HG02973 (cell line): ENCODE measurements at regions not wholly inside any gene's neighbourhood (a gene's known extent, or its start where the extent isn't known, plus 50 kb on each side); places are given as distances from the start of the nearest gene placed in this dataset.
A peak's percentile ranks its signal among the peaks of the same experiment; 100 is the strongest.
"Not testable (repeated sequence)": the region's sequence is repeated elsewhere in the genome, so short reads cannot be mapped to it uniquely, and the experiment has no call there.

Experiments
- ATAC-seq: cut with Tn5 transposase; IDR thresholded peaks from one replicate; pipeline ENCODE4 v1.9.1; 2021; ENCODE audit warnings: moderate library complexity; ENCODE audit not compliant: unreplicated experiment

DNA sequence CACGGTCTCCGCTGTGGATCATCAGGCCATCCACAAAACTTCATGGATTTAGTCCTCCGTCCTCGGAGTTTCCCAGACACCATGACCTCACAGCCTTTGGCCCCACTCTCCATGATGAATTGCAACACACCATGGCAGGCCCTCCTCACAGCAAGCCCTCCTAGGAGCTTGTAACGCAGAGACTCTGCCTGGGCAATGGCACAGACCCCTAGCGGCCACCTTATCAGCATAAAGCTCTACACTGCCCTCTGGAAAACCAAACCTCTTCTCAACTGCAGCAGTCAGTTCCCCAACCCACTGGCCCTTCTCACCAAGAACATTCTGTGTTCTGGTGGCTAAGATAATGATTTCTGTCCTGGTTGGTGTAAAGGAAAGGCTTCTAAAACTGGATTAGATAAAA is 238.4 kb upstream of the USP15 start:
- no peak for ATAC-seq

GRCh38 chr12:62028536-62028935 is 231.7 kb upstream of the USP15 start:
- no peak for ATAC-seq

GRCh38 chr12:62032870-62033269 is 227.3 kb upstream of the USP15 start:
- ATAC-seq = no peak

DNA sequence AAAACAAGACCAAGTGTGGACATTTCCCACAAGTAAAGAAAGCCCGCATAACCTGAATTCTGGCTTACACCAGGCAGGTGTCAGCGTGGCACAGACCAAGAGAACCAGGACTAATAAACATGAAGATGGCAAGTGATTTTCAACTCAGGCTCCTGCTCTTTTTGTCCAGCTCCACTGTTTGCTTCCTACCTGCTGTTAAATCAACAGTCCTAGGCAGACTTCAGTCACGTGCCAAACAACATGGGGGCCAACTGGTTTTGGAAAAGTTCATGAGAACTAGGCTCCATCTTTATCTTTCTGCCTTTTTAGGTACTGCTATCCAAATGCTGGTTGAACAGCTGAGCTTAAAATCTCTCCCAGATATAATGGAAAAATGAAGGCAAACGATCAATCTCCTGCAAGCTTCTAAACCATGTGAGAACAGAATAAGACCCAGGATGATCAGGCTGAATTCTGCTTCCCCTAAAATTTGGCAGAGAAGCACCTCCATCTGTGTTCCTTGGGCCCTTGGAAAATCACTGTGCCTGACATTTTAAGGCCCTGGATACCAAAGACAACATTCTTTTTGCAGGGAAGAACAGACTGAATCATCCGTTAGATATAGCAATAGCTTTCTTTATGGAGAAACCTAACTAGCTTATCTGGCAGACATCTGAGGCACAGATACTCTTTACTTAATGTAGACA is 215.6 kb upstream of the USP15 start:
- no peak for ATAC-seq

GRCh38 chr12:62045211-62045610 is 215.0 kb upstream of the USP15 start:
- ATAC-seq = no peak

DNA sequence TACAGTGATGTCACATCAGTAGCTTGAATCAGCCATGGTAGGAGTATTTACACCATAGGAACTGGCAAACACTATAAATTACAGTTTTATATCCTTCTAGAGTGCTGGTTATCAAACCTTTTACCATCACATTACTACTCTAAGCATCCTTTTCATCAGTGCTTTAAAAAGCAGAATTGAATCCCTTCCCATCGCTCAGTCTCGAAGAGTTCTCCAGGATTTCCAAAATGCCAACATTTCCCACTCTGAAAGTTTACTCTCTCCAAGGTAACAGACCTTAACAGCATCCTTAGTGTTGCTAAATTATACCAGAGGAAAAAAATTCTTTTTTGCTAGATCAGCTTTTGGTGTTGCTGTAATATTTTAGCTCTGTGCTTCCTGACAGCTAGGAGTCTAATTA is 209.4 kb upstream of the USP15 start:
- ATAC-seq = no peak

DNA sequence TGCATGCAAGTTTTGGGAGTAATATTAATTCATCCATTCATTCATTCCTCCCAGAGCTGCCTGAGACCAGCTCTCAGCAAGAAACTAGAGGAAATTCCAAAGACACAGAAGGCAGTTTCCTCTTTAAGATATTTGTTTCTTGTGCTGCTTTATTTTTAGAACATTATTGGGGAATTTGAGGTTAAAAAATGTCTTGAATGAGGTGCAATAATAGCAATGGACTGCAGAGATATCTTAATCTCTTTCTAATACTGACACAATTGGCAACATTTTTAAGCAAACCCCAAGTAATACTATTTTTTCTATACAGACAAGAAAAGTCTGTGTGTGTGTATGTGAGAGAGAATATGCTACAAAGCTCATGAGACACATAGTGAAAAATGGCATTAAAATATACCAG is 190.2 kb upstream of the USP15 start:
- no peak for ATAC-seq

GRCh38 chr12:62073236-62073635 is 187.0 kb upstream of the USP15 start:
- not testable (repeated sequence) for ATAC-seq

DNA sequence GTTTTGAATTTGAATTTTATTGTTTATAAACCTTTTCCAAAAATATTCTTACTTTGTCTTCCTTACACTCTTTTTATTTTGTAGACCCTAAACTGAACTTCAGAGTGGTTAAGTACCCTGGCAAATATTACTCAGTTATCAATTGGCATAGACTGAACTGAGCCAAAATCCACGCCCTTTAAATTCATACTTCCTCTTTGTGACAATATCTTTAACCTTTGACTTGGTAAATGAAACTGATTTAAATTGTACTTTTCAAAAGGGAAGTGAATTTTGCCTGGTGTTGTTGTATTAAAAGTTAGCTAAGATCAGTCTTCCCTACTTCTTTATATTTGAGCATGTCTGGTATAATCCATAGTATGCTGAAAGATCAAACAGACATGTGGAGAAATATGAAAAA is 184.3 kb upstream of the USP15 start:
- no peak for ATAC-seq

GRCh38 chr12:62078020-62078419 is 182.2 kb upstream of the USP15 start:
- ATAC-seq = no peak

DNA sequence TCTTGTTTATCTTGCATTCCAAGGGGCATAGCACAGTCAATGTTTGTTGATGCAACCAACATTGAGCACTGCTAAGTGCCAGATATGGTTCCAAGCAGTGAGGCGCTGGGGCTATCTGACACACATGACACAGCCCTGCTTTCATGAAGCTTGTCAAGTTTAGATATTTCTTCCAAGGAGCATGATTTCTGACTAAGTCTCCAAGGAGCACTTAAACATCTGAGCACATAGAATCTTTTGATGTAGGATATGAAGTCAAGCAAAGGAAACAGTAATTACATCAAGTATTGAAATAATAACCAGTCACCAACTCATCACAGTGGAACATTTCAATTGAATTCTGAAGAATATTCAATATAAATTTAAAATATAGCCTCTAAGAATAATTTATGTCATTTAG is 177.8 kb upstream of the USP15 start:
- no peak for ATAC-seq

GRCh38 chr12:62098132-62098531 is 162.1 kb upstream of the USP15 start:
- no peak for ATAC-seq

DNA sequence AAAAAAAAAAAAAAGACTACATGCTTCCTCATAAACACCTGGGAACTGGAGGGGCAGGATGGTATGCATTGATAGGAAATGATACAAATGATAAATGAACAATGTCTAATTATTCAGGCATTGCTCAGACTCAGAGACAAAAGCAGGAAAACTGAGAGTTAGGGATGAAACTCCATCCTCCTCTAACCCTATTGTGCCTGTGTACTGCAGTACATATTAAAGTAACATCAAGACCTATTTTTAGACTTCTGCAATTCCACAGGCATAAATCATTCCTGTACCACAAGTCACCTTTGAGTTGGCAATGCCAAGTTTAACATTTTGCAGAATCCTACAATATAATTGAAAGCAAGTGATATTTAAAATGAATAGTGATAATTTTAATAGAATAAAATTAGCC is 156.5 kb upstream of the USP15 start:
- no peak for ATAC-seq

- no peak for ATAC-seq
Measured at GRCh38 chr12:62106547-62107185, 153.5 kb upstream of the USP15 start.

DNA sequence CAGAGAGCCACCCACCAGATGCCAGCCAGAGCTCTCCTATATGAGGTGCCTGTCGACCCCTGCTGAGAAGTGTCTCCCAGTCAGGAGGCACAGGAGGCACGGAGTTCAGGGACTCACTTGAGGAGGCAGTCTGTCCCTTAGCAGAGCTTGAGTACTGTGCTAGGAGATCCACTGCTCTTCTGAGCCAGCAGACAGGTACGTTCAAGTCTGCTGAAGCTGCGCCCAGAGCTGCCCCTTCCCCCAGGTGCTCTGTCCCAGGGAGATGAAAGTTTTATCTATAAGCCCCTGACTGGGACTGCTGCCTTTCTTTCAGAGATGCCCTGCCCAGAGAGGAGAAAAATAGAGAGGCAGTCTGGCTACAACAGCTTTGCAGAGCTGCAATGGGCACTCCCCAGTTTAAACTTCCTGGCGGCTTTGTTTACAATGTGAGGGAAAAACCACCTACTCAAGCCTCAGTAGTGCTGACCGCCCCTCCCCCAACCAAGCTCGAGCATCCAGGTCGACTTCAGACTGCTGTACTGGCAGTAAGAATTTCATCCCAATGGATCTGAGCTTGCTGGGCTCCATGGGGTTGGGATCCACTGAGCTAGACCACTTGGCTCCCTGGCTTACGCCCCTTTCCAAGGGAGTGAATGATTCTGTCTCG is 146.7 kb upstream of the USP15 start:
- no peak for ATAC-seq

GRCh38 chr12:62116986-62117385 is 143.2 kb upstream of the USP15 start:
- ATAC-seq = no peak

GRCh38 chr12:62123721-62124203 is 136.4 kb upstream of the USP15 start:
- peak; percentile 92 for ATAC-seq

- ATAC-seq = no peak
Measured at GRCh38 chr12:62127516-62127915, 132.7 kb upstream of the USP15 start.

GRCh38 chr12:62128175-62128975 is 131.8 kb upstream of the USP15 start:
- no peak for ATAC-seq

GRCh38 chr12:62129291-62129690 is 130.9 kb upstream of the USP15 start:
- no peak for ATAC-seq

DNA sequence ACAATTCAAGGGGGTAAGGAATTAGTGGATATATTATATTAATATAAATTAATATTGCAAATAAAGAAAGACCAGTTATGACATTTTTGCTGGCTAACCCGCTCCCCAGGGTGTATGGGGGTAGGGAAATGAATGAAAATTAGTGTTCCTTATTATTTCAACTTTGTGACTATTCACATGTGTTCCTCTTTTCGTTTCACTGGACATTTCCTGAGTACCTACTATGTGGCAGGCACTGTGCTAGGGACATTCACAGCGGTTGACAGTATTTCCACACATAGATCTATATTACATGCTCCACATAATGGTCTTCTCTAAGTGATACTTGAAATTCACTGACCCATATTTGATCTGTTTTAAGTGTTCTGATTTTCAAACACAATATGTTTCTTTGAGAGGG is 129.8 kb upstream of the USP15 start:
- no peak for ATAC-seq
